ENCODE measurements at regions not wholly inside any gene's neighbourhood (a gene's known extent, or its start where the extent isn't known, plus 50 kb on each side); places are given as distances from the start of the nearest gene placed in this dataset.

DNA sequence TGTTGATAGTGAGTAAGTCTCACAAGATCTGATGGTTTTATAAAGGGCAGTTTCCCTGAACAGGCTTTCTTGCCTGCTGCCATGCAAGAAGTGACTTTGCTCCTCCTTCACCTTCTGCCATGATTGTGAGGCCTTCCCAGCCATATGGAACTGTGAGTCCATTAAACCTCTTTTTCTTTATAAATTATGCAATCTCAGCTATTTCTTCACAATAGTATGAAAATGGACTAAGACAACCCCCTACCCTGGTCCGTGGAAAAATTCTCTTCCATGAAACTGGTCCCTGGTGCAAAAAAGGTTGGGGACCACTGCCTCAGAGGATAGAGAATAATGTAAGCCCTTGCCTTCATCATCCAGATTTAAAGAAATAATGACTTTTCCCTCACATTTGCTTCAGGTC, 861.3 kb downstream of the QKI start:
- no peak for DNase-seq

DNA sequence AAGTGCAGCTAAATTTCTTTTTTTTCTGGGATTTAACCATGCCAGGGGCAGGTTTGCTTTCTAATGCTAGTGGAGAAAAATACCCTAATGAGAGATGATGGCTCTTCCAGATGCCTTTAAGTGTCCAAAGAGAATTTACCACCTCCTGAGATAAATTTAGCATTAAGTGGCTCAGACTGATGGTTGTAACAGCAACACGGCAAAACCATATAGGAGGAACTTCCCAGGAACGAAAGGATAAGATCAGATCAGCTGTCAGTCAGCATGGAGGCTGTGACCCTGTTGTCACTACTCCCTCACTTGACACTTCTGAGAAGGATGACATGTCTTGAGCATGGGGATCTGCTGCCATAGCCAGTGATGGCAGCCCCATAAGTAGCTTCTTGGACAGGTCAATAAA, 860.0 kb downstream of the QKI start:
- DNase-seq: no peak

DNA sequence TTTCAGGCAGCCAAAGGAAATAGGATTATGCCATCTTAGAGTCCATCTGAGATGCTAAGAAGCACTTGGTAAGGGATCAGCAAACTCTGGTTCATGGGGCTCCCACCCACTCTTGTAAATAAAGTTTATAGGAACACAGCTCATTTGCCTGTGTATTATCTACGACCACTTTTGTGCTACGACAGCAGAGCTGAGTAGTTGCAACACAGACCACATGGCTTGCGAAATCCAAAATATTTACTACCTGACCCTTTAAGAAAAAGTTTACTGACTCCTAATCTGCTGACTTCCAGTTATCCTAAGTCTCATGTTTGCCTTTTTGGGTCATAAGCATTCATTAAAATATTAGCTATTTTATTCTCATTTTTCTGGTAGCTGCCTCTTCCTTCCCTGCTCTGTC, 859.0 kb downstream of the QKI start:
- DNase-seq: no peak

DNA sequence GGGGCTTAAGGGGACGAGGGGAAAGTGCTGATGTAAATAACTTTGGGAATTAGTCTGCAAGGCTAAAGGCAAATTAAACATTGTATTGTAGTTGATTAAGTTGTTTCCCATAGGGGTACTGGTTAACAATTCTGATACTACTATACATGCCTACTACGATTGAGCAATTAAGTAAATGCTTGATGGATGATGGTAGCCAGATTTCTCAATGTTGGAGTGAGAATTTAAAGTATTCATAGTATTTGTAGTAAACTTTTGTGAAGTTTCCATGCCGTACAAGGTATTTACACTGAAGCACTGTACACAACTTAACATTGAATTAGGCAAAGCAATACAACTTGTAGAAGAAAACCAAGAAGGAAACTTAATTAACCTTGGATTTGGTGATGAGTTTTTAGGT, 852.3 kb downstream of the QKI start:
- DNase-seq: no peak

DNA sequence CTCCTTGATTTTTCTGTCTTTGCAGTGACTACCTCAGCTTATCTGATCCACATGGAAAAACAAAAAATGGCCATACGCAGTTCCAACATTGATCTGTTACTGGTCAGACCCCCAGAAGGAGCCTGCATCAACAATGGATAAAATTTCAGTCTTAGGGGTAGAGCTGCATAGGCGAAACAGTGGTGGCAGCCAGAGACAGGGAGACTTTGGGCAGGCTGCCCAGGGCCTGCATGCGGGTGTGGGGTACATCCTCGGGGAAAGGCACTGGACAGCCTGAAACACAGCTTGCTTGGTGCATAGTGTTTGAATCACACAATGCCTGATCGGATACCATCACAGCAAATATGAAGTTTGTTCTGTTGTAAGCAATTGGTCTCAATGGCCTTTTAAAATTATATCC, 847.8 kb downstream of the QKI start:
- no peak for DNase-seq

DNA sequence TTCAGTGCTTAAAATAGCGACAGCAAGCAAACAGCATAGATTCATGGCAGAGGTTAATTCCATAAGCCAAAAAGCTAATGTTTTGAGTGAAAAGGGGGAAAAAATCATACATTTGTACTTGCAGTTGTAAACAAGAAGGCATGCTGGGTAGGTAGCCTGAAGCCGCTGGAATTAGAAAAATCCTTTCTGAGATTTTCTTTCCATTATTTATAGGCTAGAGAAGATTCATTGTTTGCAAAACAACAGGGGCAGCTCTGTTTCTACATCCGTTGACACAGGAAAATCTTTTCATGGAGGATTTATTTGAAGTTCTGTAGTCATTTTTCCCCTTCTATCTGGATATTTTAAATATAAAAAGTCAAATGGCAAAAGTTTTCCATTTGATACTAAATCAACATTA, 843.9 kb downstream of the QKI start:
- DNase-seq: no peak

DNA sequence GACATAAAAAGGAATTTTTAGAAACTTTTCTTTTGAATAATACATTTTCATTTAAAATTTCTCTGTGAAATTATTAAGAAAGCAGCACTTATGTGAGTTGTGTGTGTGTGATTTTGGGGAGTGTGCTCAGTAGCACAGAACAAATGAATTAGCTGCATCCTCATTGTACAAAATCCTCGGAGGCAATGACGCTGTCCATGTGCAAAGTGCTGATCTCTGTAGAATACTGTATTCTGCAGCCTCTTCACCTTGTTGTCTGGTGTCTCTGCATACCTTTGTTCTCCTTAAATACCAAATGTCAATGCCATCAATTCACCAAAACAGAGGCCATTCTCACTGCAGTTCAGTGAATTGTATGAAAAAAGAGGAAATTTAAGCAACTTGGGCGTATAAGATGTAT, 838.4 kb downstream of the QKI start:
- no peak for DNase-seq

DNA sequence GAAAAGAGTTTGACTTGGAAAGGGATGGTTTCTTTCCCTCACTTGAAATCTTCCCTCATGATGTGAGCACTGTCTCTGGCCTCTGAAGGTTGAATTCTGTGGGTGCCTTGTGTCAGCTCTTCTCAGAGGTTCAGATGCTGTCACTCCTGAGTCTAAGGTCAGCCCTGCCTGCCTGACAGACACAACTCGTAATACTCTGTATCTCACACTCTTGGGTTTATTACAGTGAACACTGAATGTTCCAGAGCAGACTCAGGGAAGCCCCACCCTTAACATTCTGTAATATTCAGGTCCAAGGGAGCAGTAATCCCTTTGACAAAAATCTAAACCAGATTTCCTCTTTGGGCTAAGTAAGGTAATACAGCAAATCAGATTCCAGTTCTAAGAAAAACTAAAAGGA, 837.8 kb downstream of the QKI start:
- DNase-seq: no peak

DNA sequence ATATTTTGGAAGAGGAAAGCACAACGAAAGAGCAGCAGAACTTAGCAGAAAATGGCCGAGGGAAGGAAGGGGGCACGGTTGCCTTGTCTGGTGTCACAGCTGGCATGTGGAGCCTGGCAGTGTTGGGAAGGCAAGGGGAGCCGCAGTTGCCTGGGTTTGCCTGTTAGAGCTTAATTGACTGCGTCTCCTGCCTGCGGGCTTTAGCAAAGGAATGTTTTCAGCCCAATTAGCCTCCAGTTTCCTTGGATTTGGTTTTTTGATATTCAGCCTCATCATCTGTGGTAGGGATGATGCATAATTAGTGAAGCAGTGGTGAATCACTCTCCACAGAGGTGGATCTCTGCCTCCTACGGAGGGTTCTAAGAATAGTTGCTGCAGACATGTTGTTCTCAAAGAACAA, 832.6 kb downstream of the QKI start:
- DNase-seq: no peak

DNA sequence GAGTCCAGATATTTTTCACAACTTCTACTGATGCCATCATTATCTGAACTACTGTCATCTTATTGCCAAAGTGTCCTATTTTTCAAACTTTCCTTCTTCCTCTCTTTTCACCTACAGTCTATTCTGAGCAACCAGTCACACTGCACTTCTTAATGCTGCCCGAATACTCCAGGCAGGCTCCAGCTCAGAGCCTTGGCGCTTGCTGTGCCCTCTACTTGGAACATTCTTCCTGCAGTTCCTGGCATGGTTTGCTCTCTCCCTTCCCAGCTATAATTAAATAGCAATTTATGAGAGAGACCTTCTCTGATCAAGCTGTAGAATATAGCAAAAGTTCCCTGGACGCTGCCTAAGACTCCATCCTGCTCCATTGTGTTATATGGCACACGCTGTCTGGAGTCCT, 831.6 kb downstream of the QKI start:
- DNase-seq: no peak

DNA sequence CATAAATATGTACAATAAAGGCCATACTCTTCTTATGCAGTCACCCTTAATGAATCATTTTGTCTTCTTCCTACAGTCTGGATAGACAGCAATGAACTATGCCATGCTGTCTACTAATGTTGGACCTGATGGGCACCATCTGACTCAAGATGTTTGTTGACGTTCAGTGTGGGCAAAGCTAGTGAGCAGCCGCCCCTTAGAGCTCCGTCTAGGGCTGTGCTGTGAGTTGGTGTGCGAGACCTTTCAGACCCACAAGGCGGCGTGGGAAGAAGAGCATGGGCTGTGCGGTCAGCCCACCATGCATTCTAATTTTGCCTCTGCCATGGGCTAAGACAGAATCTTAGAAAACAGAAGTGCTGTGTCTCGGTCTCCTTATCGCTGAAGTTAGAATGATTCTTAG, 829.4 kb downstream of the QKI start:
- no peak for DNase-seq

DNA sequence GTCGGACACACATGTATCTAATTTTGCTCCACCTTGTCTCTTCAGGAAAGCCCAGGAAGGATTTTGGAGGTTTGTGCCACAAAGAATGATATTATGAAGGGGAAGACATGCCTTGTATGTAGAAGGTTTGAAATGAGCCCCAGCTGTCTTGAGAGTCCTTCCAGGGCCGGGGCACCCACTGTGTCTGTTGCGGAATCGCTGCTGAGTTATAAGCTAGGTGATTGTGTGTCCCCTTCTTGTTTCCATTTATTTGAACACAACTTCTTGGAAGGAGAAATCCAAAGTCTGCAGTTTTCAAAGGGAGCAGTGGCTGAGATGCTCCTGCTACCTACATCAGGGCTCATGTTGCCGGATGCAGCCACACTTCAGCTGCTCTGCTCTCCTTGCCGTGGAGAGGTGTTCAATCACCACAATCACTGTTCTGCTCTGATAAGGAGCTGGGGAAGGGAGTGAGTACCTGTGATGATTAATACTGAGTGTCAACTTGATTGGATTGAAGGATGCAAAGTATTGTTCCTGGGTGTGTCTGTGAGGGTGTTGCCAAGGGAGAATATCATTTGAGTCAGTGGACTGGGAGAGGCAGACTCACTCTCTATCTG, 828.6 kb downstream of the QKI start:
- no peak for DNase-seq

DNA sequence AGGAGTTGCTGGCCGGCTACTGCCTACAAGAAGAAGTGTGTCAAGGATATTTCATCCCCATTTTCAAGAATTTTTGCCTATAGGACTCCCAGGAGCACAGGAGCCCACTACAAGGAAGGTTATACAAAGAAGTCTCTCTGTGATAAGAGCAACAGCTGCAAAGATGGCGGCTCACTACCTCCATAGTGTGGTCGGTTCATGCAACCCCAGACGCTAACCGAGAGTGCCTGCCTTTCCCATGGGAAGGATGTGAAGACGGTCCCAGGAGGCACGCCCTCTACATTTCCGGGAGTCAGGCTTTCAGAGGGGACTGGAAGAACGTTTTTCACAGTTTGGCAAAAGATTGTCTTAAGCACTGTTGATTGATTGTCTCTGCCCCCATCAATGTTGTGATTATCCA, 816.3 kb downstream of the QKI start:
- no peak for DNase-seq

DNA sequence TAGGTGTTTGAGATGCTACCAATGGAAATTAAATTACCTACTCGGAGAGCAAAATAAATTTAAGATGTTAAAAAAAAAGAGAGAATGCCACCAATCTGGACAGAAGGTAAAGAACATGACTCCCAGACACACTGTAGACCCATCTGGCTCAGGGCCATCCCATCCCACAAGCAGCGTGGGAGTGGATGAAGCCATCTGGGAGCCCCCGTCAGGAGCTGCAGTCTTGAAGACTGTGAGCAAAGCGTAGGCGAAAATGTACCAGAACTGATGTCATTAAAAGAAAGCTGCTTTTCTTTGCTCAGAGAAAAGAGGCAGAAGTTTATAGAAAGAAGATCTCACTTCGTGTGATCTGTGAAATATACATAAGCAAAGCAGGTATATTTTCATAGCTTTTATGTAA, 815.7 kb downstream of the QKI start:
- no peak for DNase-seq

DNA sequence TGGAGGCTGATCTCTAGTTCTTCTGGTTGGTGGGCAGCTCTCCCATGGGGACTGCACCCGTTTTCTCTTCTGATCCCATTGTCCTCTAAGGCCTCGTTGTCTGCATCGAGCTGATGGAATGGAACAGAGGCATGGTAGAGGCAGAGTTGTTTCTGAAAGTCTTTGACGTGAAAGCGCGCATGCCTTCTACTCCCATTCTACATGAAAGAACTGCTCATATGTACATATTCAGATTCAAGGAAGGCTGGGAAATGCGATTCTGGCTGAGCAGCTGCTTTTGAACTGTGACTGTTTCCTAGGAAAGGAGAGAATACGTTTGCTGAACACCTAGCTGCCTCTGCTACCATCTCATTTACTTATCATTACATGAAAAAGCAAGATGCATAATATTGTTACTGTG, 815.2 kb downstream of the QKI start:
- DNase-seq: no peak

DNA sequence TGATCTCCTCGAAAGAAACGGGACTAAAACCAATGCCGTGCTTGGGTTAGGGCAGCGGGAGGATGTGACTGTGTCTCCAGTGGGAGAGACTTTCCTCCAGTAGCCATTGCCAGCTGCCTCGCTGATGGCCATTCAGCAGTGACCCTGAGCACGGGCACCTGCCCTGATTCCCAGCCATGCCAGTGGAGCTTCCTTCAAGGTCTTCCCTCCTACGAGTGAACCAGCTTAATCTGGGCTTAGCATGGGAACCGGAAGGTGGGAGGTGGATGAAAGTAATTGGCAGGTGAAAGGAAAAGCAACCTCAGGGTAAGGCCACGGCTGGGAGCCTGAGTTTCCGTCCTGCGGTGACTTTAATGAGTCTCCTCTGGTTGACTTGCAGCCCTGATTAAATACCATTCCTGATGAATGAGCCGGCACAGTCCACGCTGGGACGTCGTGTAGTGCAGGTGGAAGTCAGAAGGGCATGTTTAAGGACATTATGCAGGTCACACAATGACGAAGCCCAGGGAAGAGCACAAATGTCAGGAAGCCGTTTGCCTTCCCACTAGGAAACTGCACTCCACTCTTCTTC, 813.5 kb downstream of the QKI start:
- no peak for DNase-seq

DNA sequence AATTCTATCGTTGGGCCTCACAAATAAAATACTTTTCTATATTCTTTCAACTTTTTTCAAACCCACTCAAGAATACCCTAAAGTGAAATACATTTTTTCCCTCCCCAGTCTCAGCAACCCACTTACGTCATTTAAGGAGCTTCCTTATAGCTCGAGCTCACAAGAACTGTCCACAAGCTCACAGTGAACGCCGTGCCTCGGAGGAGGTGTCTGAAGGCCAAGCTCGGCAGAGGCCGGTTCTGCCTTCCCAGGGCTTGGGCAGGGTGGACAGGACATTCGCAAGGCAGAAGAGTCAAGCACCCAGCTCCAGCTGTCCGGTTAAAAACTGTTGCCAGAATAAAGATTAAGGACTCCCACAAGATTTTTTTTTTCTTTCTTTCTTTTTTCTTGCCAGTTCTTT, 802.3 kb downstream of the QKI start:
- no peak for DNase-seq

DNA sequence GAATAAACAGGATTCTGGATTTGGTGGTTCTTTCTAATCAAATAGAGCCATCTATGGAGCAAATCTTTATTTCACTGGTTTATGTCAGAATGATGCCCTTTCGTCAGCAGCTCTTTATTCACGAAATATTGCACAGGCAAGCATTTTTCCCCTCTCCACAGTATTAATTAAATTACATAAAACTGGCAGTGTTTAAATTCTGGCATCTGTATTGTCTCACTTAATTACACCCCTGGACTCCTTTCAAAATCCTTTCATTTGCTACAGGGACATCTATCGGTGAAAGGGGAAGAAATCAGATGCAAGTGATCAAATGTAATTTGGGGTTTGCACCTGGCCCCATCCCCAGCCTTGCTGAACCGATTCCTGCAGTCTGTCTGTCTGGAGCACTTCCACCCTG, 801.9 kb downstream of the QKI start:
- DNase-seq: no peak

DNA sequence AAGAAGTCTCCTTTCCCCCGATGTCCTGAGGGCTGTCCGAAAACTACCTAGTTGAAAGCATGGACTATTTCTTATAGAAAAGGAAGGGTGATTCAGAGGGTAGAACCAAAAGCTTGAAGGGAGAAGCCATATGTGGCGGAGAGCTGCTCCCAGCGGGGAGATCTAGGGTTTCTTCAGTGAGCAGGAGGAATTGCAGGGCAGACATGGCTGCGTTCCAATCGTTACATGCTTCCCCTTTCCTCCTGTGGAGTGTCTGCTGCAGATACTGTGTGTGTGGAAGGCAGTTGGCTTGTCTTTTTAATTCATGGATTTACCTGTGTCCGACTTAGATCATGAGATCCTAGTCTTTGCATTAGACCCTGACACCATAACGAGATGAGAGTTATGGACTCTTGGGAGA, 799.5 kb downstream of the QKI start:
- DNase-seq: no peak

DNA sequence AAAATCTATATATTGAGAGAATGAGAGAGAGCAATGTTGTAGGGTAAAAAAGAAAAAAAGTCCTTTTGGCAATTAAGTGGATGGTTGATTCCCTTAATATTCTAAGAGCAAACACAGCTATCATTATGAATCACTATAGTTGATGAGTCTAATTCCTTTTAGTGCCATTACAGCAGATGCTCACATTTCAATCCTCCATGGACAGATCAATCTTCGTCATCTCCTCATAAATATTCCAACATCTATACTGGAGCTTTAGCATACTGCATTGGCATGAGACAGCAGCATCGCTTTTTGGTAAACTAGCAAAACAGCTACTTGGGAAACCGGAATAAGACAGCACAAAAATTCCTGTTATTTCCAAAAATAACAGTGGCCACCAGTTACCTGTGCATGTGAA, 796.7 kb downstream of the QKI start:
- no peak for DNase-seq

DNA sequence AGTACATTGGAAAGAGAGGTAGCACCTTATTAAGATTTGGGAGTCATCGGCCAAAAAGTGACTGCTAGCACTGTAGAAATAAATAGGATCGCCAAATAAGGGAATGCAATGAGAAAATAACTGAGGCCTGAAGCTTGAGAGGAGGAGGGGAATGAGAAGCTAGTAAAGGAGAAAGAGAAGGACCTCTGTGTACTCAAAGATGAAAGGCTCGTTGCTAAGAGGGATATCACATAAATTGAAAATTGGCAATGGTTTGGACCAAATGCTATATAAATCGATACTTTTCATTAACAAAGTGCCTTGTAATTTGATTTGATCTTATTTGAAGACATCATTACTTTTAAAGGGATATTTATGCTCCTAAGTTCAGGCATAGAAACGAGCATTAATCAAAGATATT, 796.3 kb downstream of the QKI start:
- no peak for DNase-seq

DNA sequence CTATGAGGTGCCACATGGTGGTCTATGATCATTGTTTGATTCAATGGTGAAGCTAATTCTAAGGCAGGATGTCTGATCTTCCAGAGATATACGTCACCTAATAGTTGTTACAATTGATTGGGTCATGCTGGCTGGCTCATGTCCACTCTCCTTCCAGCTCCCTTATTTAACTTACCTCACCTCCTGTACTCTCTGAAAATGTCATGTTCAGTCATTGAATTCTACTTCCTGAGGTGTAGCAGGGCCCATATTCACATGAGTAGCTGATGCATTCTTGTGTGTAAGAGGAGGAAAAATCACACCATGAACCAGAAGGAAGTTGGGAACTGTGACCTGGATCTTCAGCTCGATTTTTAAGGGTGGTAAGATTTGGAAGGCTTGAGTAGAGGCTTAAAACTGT, 795.8 kb downstream of the QKI start:
- no peak for DNase-seq

DNA sequence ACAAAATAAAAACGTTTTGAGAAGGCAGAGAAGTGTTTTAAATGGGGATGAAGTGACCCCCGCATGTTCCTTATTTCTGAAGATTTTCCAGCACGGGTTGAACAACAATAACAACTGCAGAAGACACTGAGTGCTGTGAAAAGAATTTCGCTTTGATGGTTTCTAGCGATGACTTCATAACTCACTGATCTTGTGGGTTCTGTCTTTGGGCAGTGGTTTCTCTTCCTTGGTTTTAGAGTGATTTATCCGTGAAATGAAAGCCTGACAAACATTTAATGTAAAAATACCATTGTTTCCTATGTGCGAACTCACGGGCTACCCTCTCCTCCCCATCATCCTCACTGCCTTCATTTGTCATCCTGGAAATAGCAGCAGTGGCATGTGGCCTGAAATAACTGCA, 793.9 kb downstream of the QKI start:
- DNase-seq: no peak

DNA sequence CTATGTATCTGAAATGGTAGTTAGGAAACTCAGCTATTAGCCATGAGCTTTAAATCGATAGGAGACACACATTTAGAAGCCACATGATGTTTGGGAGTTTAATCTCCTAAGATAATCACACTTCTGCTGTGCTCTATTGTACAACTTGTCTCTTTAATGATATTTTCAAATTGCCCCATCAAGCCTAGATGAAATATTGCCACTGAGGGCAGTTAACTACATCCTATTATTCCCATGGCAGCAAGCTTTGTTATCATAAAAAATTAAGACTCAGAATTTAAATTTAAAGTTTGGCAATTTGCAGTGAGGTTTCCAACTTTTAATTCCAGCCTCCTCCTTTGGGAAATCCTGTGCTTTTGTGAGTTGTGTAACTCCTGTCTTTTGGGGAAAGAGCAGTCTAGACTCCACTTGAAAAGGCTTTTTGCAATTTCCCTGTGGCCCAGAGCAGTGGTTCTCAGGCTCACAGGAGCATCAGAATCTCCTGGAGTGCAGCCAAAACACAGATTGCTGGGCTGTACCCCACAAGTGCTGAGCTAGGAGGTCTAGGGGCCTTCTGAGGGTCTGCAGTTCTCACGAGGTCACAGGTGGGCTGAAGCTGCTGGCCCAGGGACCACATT, 792.4 kb downstream of the QKI start:
- no peak for DNase-seq

DNA sequence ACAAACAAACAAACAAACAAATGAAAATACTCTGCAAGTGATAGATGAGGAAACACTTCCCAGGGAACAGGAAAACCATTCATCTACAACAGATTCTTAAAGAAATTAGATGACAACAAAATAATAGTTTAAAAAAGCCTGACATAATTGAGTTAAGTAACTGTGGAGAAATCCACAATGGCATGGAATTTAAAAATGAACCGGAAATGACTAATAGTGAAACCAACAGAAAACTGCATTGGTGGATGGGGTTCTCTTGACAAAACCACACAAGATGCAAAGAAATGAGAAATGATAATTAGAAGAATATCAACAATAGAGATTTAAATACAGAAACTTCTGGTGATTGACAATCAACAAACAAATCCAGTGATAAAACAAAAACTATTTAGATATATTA, 785.6 kb downstream of the QKI start:
- no peak for DNase-seq
